ENCODE measurements at regions not wholly inside any gene's neighbourhood (a gene's known extent, or its start where the extent isn't known, plus 50 kb on each side); places are given as distances from the start of the nearest gene placed in this dataset.
A peak's percentile ranks its signal among the peaks of the same experiment; 100 is the strongest.
"Not testable (repeated sequence)": the region's sequence is repeated elsewhere in the genome, so short reads cannot be mapped to it uniquely, and the experiment has no call there.

DNA sequence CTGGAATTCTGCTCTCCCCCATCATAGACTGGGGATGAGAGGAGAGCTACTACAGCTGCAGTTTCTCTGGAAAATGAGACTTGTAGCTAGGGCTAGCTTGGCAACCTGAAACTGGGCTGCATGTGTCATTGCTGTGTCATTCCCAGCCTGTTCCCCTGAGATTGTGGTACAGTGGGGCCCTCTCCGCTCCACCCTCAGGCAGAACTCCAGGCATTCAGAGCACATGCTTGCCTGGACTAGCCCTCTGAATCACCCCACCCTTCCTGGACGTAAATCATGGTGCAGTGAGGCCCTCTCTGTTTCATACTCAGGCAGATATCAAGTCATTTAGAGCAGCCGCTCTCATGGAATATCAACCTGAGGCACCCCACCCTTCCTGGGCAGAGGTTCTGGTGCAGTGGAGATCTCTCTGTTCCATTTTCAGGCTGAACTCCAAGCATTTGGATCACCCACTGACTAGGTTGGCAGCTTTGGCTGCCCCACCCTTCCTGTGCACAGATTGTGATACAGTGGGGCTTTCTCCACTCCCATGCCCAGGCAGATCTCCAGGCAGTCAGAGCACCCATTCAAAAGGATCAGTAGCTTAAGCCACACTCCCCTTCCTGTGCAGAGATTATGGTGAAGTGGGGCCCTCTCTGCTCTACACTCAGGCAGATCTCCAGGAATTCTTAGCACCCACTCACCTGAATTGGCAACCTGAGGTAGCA, 274.4 kb downstream of the C11orf87 start:
- DNase-seq (ENCODE audit: insufficient read length, low spot score) (no peak), FAIRE-seq (no peak)
- no peak for TF ChIP-seq POLR2A (IDR thresholded peaks at IDR 0.05; ENCODE audit: low read depth, low read length)
- no peak for TF ChIP-seq PAX5 (IDR thresholded peaks at IDR 0.05; ENCODE audit: insufficient read depth, low read length, severe bottlenecking)
- no peak for TF ChIP-seq POLR2AphosphoS5 (IDR thresholded peaks at IDR 0.05; ENCODE audit: low read depth, low read length)
- TF ChIP-seq POU2F2 (IDR thresholded peaks at IDR 0.05; ENCODE audit: low read depth, low read length): no peak
- no peak for TF ChIP-seq SPI1 (IDR thresholded peaks at IDR 0.05; ENCODE audit: low read depth, low read length)

GRCh38 chr11:109697140-109697843, 275.3 kb downstream of the C11orf87 start:
- FAIRE-seq (peak; percentile 91), DNase-seq (ENCODE audit: insufficient read length, low spot score) (peak; percentile 5)
- TF ChIP-seq PAX5 (IDR thresholded peaks at IDR 0.05; ENCODE audit: insufficient read depth, low read length, severe bottlenecking) (no peak), POU2F2 (IDR thresholded peaks at IDR 0.05; ENCODE audit: low read depth, low read length) (no peak), TAF1 (IDR thresholded peaks at IDR 0.05; ENCODE audit: low read depth, low read length) (no peak)

DNA sequence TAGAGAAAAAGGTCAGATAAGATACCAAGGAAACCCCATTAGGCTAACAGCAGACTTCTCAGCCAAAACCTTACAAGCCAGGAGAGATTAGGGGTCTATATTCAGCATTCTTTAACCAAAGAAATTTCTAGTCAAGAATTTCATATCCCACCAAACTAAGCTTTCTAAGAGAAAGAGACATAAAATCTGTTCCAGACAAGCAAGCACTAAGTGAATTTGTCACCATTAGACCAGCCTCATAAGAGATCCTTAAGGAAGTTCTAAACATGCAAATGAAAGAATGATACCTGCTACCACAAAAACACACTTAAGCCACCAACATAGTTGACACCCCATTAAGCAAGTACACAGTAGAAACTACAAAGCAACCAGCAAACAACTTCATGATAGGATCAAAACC, 276.2 kb downstream of the C11orf87 start:
- no peak for TF ChIP-seq SPI1 (IDR thresholded peaks at IDR 0.05; ENCODE audit: low read depth, low read length)
- TF ChIP-seq POU2F2 (IDR thresholded peaks at IDR 0.05; ENCODE audit: low read depth, low read length): no peak
- TF ChIP-seq PAX5 (IDR thresholded peaks at IDR 0.05; ENCODE audit: insufficient read depth, low read length, severe bottlenecking): no peak
- TF ChIP-seq POLR2AphosphoS5 (IDR thresholded peaks at IDR 0.05; ENCODE audit: low read depth, low read length): no peak
- no peak for TF ChIP-seq POLR2A (IDR thresholded peaks at IDR 0.05; ENCODE audit: low read depth, low read length)
- TF ChIP-seq TAF1 (IDR thresholded peaks at IDR 0.05; ENCODE audit: low read depth, low read length): no peak
- FAIRE-seq: no peak

DNA sequence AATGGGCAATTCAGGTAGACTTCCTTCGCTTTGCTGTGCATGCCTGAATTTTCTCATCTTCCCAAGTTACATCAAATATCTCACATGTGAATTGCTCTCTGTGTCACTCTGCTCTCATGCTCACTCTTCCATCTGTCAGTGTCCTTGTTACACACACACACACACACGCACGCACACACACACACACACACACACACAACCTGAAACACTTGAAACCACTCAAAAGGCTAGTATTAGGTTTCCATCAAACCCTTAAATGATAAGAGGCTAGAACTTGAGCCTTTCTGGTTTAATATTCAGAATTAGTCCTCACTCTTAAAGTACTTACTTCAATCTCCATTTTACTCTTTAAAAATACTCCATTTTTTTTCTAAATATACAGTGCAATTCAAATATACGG, 282.4 kb downstream of the C11orf87 start:
- no peak for TF ChIP-seq POU2F2 (IDR thresholded peaks at IDR 0.05; ENCODE audit: low read depth, low read length)
- no peak for TF ChIP-seq POLR2A (IDR thresholded peaks at IDR 0.05; ENCODE audit: low read depth, low read length)
- no peak for TF ChIP-seq PAX5 (IDR thresholded peaks at IDR 0.05; ENCODE audit: insufficient read depth, low read length, severe bottlenecking)
- no peak for FAIRE-seq

More for the DNA sequence above, 276.2 kb downstream of the C11orf87 start:
- DNase-seq (ENCODE audit: insufficient read length, low spot score): no peak

DNA sequence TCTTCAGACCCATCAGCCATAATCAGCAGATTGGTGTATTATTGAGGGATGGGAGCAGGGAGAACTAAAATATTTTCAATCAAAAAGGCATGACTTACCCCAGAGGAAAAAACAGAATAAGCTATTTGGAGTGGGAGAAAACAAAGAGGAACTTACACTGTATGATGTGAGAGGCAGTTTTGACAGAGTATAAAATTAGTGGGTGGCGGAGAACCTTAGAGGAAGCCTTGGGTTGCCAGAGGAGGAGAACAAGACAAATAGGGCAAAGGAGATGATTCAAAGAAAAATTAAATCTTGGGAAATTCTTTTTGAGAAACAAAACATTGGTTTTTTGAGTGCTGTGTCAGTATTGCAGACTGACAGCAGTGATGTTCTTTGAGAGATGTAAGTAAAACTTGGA, 285.0 kb downstream of the C11orf87 start:
- no peak for TF ChIP-seq PAX5 (IDR thresholded peaks at IDR 0.05; ENCODE audit: insufficient read depth, low read length, severe bottlenecking)
- no peak for TF ChIP-seq POLR2A (IDR thresholded peaks at IDR 0.05; ENCODE audit: low read depth, low read length)
- no peak for TF ChIP-seq POLR2AphosphoS5 (IDR thresholded peaks at IDR 0.05; ENCODE audit: low read depth, low read length)
- TF ChIP-seq TAF1 (IDR thresholded peaks at IDR 0.05; ENCODE audit: low read depth, low read length): no peak
- no peak for TF ChIP-seq POU2F2 (IDR thresholded peaks at IDR 0.05; ENCODE audit: low read depth, low read length)
- TF ChIP-seq SPI1 (IDR thresholded peaks at IDR 0.05; ENCODE audit: low read depth, low read length): no peak
- DNase-seq (ENCODE audit: insufficient read length, low spot score) (no peak), FAIRE-seq (no peak)

More for the DNA sequence above, 282.4 kb downstream of the C11orf87 start:
- DNase-seq (ENCODE audit: insufficient read length, low spot score): no peak

DNA sequence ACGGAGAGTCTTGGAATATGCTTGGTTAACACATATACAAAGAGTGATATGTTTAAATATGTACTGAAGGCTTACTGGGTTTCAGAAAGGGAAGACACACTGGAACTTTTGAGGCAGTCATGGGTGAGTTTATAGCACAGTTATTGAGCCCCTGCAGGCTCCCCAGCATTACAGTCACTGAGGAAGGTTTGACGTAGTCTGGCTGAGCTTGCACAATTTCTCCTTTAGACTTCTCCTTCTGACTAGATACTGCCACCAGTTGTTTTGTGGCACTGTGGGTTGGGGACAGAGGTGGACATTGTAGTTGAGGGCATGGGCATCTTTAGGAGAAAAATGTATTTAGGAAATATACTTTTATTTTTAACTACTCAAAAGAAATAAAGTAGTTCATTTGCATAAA, 285.4 kb downstream of the C11orf87 start:
- DNase-seq (ENCODE audit: insufficient read length, low spot score) (no peak), FAIRE-seq (no peak)
- TF ChIP-seq POLR2AphosphoS5 (IDR thresholded peaks at IDR 0.05; ENCODE audit: low read depth, low read length) (no peak), POU2F2 (IDR thresholded peaks at IDR 0.05; ENCODE audit: low read depth, low read length) (no peak), TAF1 (IDR thresholded peaks at IDR 0.05; ENCODE audit: low read depth, low read length) (no peak), PAX5 (IDR thresholded peaks at IDR 0.05; ENCODE audit: insufficient read depth, low read length, severe bottlenecking) (no peak), SPI1 (IDR thresholded peaks at IDR 0.05; ENCODE audit: low read depth, low read length) (no peak), POLR2A (IDR thresholded peaks at IDR 0.05; ENCODE audit: low read depth, low read length) (no peak)

GRCh38 chr11:109708184-109708583, 286.2 kb downstream of the C11orf87 start:
- DNase-seq (ENCODE audit: insufficient read length, low spot score): no peak
- TF ChIP-seq PAX5 (IDR thresholded peaks at IDR 0.05; ENCODE audit: insufficient read depth, low read length, severe bottlenecking): no peak
- no peak for TF ChIP-seq POLR2A (IDR thresholded peaks at IDR 0.05; ENCODE audit: low read depth, low read length)
- TF ChIP-seq POLR2AphosphoS5 (IDR thresholded peaks at IDR 0.05; ENCODE audit: low read depth, low read length): no peak
- no peak for TF ChIP-seq POU2F2 (IDR thresholded peaks at IDR 0.05; ENCODE audit: low read depth, low read length)
- no peak for TF ChIP-seq SPI1 (IDR thresholded peaks at IDR 0.05; ENCODE audit: low read depth, low read length)
- no peak for TF ChIP-seq TAF1 (IDR thresholded peaks at IDR 0.05; ENCODE audit: low read depth, low read length)
- FAIRE-seq: no peak

DNA sequence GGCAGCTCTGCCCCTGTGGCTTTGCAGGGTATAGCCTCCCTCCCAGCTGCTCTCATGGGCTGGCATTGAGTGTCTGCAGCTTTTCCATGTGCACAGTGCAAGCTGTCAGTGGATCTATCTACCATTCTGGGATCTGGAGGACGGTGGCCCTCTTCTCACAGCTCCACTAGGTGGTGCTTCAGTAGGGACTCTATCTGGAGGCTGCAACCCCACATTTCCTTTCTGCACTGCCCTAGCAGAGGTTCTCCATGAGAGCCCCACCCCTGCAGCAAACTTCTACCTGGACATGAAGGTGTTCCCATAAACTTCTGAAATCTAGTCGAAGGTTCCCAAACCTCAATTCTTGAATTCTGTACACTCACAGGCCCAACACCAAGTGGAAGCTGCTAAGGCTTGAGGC, 292.5 kb downstream of the C11orf87 start:
- not testable (repeated sequence) for FAIRE-seq; DNase-seq (ENCODE audit: insufficient read length, low spot score)

- not testable (repeated sequence) for DNase-seq (ENCODE audit: insufficient read length, low spot score); FAIRE-seq
Measured at GRCh38 chr11:109715424-109715823, 293.4 kb downstream of the C11orf87 start.

DNA sequence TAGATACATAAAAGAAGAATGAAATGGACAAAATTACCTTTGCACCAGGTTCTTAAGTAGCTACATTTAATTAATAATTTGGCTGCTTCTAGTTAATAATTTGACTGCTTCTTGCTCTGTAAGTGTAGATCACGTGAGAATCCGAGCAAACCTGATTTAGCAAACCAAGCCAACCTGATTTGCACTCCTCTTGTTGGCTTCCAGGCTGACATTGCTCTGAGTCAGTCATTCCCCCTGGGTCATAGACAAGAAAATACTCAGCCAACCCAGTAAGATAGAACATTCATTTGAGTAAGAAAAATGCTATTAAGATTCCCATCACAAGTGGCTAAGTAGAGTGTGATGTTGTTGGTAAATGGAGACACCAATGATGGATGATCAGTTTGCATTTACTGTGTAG, 304.1 kb downstream of the C11orf87 start:
- FAIRE-seq (no peak), DNase-seq (ENCODE audit: insufficient read length, low spot score) (no peak)
- no peak for TF ChIP-seq POLR2AphosphoS5 (IDR thresholded peaks at IDR 0.05; ENCODE audit: low read depth, low read length)
- TF ChIP-seq TAF1 (IDR thresholded peaks at IDR 0.05; ENCODE audit: low read depth, low read length): no peak
- no peak for TF ChIP-seq SPI1 (IDR thresholded peaks at IDR 0.05; ENCODE audit: low read depth, low read length)
- no peak for TF ChIP-seq PAX5 (IDR thresholded peaks at IDR 0.05; ENCODE audit: insufficient read depth, low read length, severe bottlenecking)
- no peak for TF ChIP-seq POU2F2 (IDR thresholded peaks at IDR 0.05; ENCODE audit: low read depth, low read length)
- no peak for TF ChIP-seq POLR2A (IDR thresholded peaks at IDR 0.05; ENCODE audit: low read depth, low read length)
